ENCODE measurements at regions not wholly inside any gene's neighbourhood (a gene's known extent, or its start where the extent isn't known, plus 50 kb on each side); places are given as distances from the start of the nearest gene placed in this dataset.

GRCh38 chr2:104047516-104047915 lies 806.4 kb upstream of the POU3F3 start:
- TF ChIP-seq HDGF (IDR thresholded peaks at IDR 0.05; ENCODE audit: borderline replicate concordance) (no peak), CTBP1 (IDR thresholded peaks at IDR 0.05; ENCODE audit: borderline replicate concordance) (no peak), FOXA1 (IDR thresholded peaks at IDR 0.05) (no peak), FOXM1 (IDR thresholded peaks at IDR 0.05; ENCODE audit: borderline replicate concordance) (no peak), NFRKB (IDR thresholded peaks at IDR 0.05) (no peak), ARNT (IDR thresholded peaks at IDR 0.05) (no peak), BHLHE40 (IDR thresholded peaks at IDR 0.05; ENCODE audit: borderline replicate concordance) (no peak), SP1 (IDR thresholded peaks at IDR 0.05) (no peak), PKNOX1 (IDR thresholded peaks at IDR 0.05) (no peak), TARDBP (IDR thresholded peaks at IDR 0.05) (no peak), SUZ12 (IDR thresholded peaks at IDR 0.05) (no peak), L3MBTL2 (conservative IDR thresholded peaks at IDR 0.05) (no peak), ELF4 (IDR thresholded peaks at IDR 0.05) (no peak), ZNF384 (IDR thresholded peaks at IDR 0.05) (no peak), LEF1 (IDR thresholded peaks at IDR 0.05; ENCODE audit: borderline replicate concordance) (no peak), FOXK2 (IDR thresholded peaks at IDR 0.05) (no peak)
- DNase-seq (ENCODE audit: extremely low spot score), result no peak
- ChIA-PET CTCF (no interaction called here), POLR2A (no interaction called here)

DNA sequence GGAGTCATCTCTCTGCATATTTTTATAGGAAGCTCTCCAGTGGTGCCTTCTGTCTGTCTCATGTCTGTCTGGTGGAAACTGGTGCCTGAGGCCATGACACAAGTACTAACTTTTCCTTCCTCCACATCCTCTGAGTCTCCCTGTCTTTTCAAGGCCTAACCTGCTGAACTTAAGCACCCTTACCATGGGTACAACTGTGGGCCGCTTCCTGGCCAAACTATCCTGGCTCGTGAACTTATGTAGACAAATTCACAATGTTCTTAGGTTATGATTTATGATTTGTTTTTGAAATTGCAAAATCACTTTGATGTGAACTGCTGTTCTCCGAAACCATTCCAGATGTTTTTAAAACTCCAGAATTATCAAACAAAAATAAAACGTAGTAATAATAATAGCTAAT lies 804.5 kb upstream of the POU3F3 start:
- no peak for DNase-seq (ENCODE audit: extremely low spot score)
- ChIA-PET CTCF (no interaction called here), POLR2A (no interaction called here)
- TF ChIP-seq BHLHE40 (IDR thresholded peaks at IDR 0.05; ENCODE audit: borderline replicate concordance) (no peak), FOXA1 (IDR thresholded peaks at IDR 0.05) (no peak), HDGF (IDR thresholded peaks at IDR 0.05; ENCODE audit: borderline replicate concordance) (no peak), ZNF384 (IDR thresholded peaks at IDR 0.05) (no peak), TARDBP (IDR thresholded peaks at IDR 0.05) (no peak), SP1 (IDR thresholded peaks at IDR 0.05) (no peak), FOXK2 (IDR thresholded peaks at IDR 0.05) (no peak), CTBP1 (IDR thresholded peaks at IDR 0.05; ENCODE audit: borderline replicate concordance) (no peak), ARNT (IDR thresholded peaks at IDR 0.05) (no peak), SUZ12 (IDR thresholded peaks at IDR 0.05) (no peak), LEF1 (IDR thresholded peaks at IDR 0.05; ENCODE audit: borderline replicate concordance) (no peak), FOXM1 (IDR thresholded peaks at IDR 0.05; ENCODE audit: borderline replicate concordance) (no peak), NFRKB (IDR thresholded peaks at IDR 0.05) (no peak)

DNA sequence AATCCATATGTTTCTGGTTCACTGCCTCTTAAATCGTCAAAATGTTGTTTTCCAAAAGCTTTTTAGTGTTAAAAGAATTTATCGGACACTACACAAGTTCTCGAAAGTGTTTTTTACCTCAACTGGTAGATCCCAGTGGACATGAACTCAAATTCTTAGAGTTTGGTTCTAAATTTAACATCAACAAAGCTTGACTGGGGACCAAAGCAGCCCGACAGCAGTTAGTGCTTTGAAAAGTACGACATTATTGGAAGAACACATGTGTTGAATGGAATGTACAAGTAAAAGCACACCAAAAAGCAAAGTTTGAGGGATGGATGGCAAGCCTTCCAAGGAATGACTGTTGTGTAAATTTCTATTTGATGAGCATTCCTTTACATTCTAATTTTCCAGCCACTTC lies 803.9 kb upstream of the POU3F3 start:
- CTCF ChIA-PET, result no interaction called here
- no peak for DNase-seq (ENCODE audit: extremely low spot score)
- POLR2A ChIA-PET, result no interaction called here
- TF ChIP-seq LEF1 (IDR thresholded peaks at IDR 0.05; ENCODE audit: borderline replicate concordance), result no peak
- no peak for TF ChIP-seq ZNF384 (IDR thresholded peaks at IDR 0.05)
- TF ChIP-seq PKNOX1 (IDR thresholded peaks at IDR 0.05), result no peak
- no peak for TF ChIP-seq SP1 (IDR thresholded peaks at IDR 0.05)
- no peak for TF ChIP-seq SUZ12 (IDR thresholded peaks at IDR 0.05)
- no peak for TF ChIP-seq BHLHE40 (IDR thresholded peaks at IDR 0.05; ENCODE audit: borderline replicate concordance)
- no peak for TF ChIP-seq FOXM1 (IDR thresholded peaks at IDR 0.05; ENCODE audit: borderline replicate concordance)
- TF ChIP-seq TARDBP (IDR thresholded peaks at IDR 0.05), result no peak

DNA sequence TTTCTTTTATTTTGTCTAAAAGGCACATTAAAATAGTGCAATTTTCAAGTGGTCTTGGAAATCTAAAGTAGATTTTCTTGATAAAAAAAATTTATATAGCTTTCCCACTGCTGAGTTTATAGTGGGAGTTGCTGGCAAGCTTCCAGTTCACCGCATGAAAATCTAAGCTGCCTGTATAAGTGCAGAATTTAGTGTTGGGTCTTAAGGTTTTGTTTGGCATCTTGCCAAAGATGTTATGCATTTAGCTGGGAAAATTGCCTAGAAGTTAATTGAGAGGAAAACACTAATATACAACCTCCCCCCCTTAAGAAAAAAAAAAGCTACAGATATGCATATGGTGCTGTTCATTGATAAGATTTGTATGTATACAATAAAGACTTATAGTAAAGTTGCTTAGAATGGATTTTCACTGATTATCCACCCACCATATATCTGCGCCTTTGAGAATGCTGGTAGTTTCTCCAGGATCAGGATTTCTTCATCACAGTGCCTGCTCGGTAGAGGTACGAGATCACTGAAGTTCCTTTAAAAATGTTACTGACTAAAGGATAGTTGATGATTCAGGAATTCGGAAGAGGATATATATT lies 803.2 kb upstream of the POU3F3 start:
- TF ChIP-seq ZNF384 (IDR thresholded peaks at IDR 0.05) (peak; percentile 34; the same call in 1 of the 2 replicates), NFRKB (IDR thresholded peaks at IDR 0.05) (no peak), PKNOX1 (IDR thresholded peaks at IDR 0.05) (peak; percentile 36; the same call in 1 of the 2 replicates)
- CTCF ChIA-PET, result no interaction called here
- POLR2A ChIA-PET, result no interaction called here
- peak; percentile 36 for DNase-seq (ENCODE audit: extremely low spot score)

- no peak for TF ChIP-seq ELF4 (IDR thresholded peaks at IDR 0.05)
- no peak for TF ChIP-seq BHLHE40 (IDR thresholded peaks at IDR 0.05; ENCODE audit: borderline replicate concordance)
- TF ChIP-seq ZNF384 (IDR thresholded peaks at IDR 0.05), result no peak
- no peak for TF ChIP-seq FOXA1 (IDR thresholded peaks at IDR 0.05)
- TF ChIP-seq FOXM1 (IDR thresholded peaks at IDR 0.05; ENCODE audit: borderline replicate concordance), result no peak
- no peak for TF ChIP-seq FOXK2 (IDR thresholded peaks at IDR 0.05)
- no peak for TF ChIP-seq ARNT (IDR thresholded peaks at IDR 0.05)
- TF ChIP-seq NFRKB (IDR thresholded peaks at IDR 0.05), result no peak
- no peak for TF ChIP-seq HDGF (IDR thresholded peaks at IDR 0.05; ENCODE audit: borderline replicate concordance)
- no peak for TF ChIP-seq LEF1 (IDR thresholded peaks at IDR 0.05; ENCODE audit: borderline replicate concordance)
- TF ChIP-seq SP1 (IDR thresholded peaks at IDR 0.05), result no peak
- TF ChIP-seq L3MBTL2 (conservative IDR thresholded peaks at IDR 0.05), result no peak
- no peak for TF ChIP-seq CTBP1 (IDR thresholded peaks at IDR 0.05; ENCODE audit: borderline replicate concordance)
- TF ChIP-seq TARDBP (IDR thresholded peaks at IDR 0.05), result no peak
- no peak for TF ChIP-seq SUZ12 (IDR thresholded peaks at IDR 0.05)
- no peak for TF ChIP-seq PKNOX1 (IDR thresholded peaks at IDR 0.05)
- ChIA-PET POLR2A (no interaction called here), CTCF (no interaction called here)
- DNase-seq (ENCODE audit: extremely low spot score), result no peak
Measured at GRCh38 chr2:104051766-104052165, 802.1 kb upstream of the POU3F3 start.

DNA sequence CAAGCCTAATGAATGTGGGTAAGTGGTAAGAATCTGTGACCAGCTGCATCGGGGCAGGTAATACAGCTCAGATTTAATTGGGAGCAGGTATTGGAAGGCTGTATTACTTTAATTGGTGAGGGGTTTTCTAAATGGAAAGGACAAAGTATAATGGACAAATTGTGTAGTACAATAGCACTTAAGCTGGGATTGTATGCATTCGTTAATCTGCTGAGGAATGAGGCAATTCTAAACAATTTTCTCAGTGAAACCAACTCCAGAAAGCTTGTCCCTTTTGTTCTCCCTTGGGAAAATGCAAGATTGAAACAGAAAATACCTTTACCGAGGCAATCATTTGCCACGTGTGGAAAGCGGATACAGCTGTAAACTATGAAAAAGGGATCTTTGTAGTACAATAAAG lies 801.6 kb upstream of the POU3F3 start:
- no peak for TF ChIP-seq L3MBTL2 (conservative IDR thresholded peaks at IDR 0.05)
- no peak for TF ChIP-seq TARDBP (IDR thresholded peaks at IDR 0.05)
- no peak for TF ChIP-seq ZNF384 (IDR thresholded peaks at IDR 0.05)
- no peak for TF ChIP-seq BHLHE40 (IDR thresholded peaks at IDR 0.05; ENCODE audit: borderline replicate concordance)
- TF ChIP-seq ARNT (IDR thresholded peaks at IDR 0.05), result no peak
- no peak for TF ChIP-seq FOXA1 (IDR thresholded peaks at IDR 0.05)
- ChIA-PET CTCF (no interaction called here), POLR2A (no interaction called here)
- no peak for DNase-seq (ENCODE audit: extremely low spot score)
